ENCODE measurements at regions not wholly inside any gene's neighbourhood (a gene's known extent, or its start where the extent isn't known, plus 50 kb on each side); places are given as distances from the start of the nearest gene placed in this dataset.

- Histone ChIP-seq H3K9me3 (no peaks in the 10 kb centered on the region), H3K36me3 (no peaks in the 10 kb centered on the region), H3K27me3 (no peaks in the 10 kb centered on the region), H3K4me3 (no peak overlapping the region), H3K4me1 (no peaks in the 10 kb centered on the region), H3K27ac (no peak overlapping the region)
- intact Hi-C loops (cut with DNase I), result no loop called here
- DNase-seq, result no peak
- WGBS, 2 donors, result 78 to 84% methylated on average over 2 of the region's 2 CpGs
- no peak for TF ChIP-seq CTCF (IDR thresholded peaks at IDR 0.05)
Observed at GRCh38 chr13:72120632-72121031, 253.6 kb upstream of the DACH1 start.

GRCh38 chr13:72113931-72114330 is 246.9 kb upstream of the DACH1 start:
- 85 to 88% methylated on average over 2 of the region's 2 CpGs for WGBS, 2 donors
- Histone ChIP-seq H3K4me3 (no peak overlapping the region), H3K9me3 (no peaks in the 10 kb centered on the region), H3K27ac (no peak overlapping the region), H3K27me3 (no peaks in the 10 kb centered on the region), H3K36me3 (no peaks in the 10 kb centered on the region), H3K4me1 (no peaks in the 10 kb centered on the region)
- TF ChIP-seq POLR2AphosphoS5 (IDR thresholded peaks at IDR 0.05) (no peak), EP300 (IDR thresholded peaks at IDR 0.05) (no peak), POLR2A (IDR thresholded peaks at IDR 0.05) (no peak), CTCF (IDR thresholded peaks at IDR 0.05) (no peak)
- DNase-seq, result no peak
- intact Hi-C loops (cut with DNase I), result no loop called here

- Histone ChIP-seq H3K4me1 (no peaks in the 10 kb centered on the region), H3K27ac (no peak overlapping the region), H3K4me3 (no peak overlapping the region), H3K27me3 (no peaks in the 10 kb centered on the region), H3K9me3 (no peaks in the 10 kb centered on the region), H3K36me3 (no peaks in the 10 kb centered on the region)
- no peak for DNase-seq
- TF ChIP-seq POLR2A (IDR thresholded peaks at IDR 0.05) (no peak), CTCF (IDR thresholded peaks at IDR 0.05) (no peak), EP300 (IDR thresholded peaks at IDR 0.05) (no peak), POLR2AphosphoS5 (IDR thresholded peaks at IDR 0.05) (no peak)
- 89 to 92% methylated on average over 1 of the region's 1 CpG for WGBS, 2 donors
- intact Hi-C loops (cut with DNase I), result no loop called here
Observed at GRCh38 chr13:72113076-72113475, 246.1 kb upstream of the DACH1 start.

GRCh38 chr13:72112216-72112615 is 245.2 kb upstream of the DACH1 start:
- no peak for TF ChIP-seq POLR2A (IDR thresholded peaks at IDR 0.05)
- TF ChIP-seq EP300 (IDR thresholded peaks at IDR 0.05), result no peak
- TF ChIP-seq CTCF (IDR thresholded peaks at IDR 0.05), result no peak
- TF ChIP-seq POLR2AphosphoS5 (IDR thresholded peaks at IDR 0.05), result no peak
- intact Hi-C loops (cut with DNase I), result no loop called here

GRCh38 chr13:72109863-72110262 is 242.9 kb upstream of the DACH1 start:
- Histone ChIP-seq H3K9me3 (peaks cover 0 to 3% (median 0%) of the 10 kb centered on the region in 4 donors), H3K4me1 (no peaks in the 10 kb centered on the region), H3K27ac (no peak overlapping the region), H3K4me3 (no peak overlapping the region), H3K27me3 (no peaks in the 10 kb centered on the region), H3K36me3 (no peaks in the 10 kb centered on the region)
- TF ChIP-seq CTCF (IDR thresholded peaks at IDR 0.05), result no peak
- no peak for TF ChIP-seq POLR2AphosphoS5 (IDR thresholded peaks at IDR 0.05)
- no peak for TF ChIP-seq EP300 (IDR thresholded peaks at IDR 0.05)
- no peak for TF ChIP-seq POLR2A (IDR thresholded peaks at IDR 0.05)
- WGBS, 2 donors, result 90 to 93% methylated on average over 4 of the region's 4 CpGs
- intact Hi-C loops (cut with DNase I), result no loop called here
- no peak for DNase-seq

More at GRCh38 chr13:72112216-72112615, 245.2 kb upstream of the DACH1 start:
- Histone ChIP-seq H3K4me3 (no peak overlapping the region), H3K27ac (no peak overlapping the region), H3K27me3 (no peaks in the 10 kb centered on the region), H3K4me1 (no peaks in the 10 kb centered on the region), H3K36me3 (no peaks in the 10 kb centered on the region), H3K9me3 (peaks cover 0 to 3% (median 0%) of the 10 kb centered on the region in 4 donors)
- no peak for DNase-seq
- WGBS, 2 donors, result 82% methylated on average over 2 of the region's 2 CpGs

Measured in sigmoid colon (tissue), 6 donors.